NB4 (cell line): ENCODE measurements at regions not wholly inside any gene's neighbourhood (a gene's known extent, or its start where the extent isn't known, plus 50 kb on each side); places are given as distances from the start of the nearest gene placed in this dataset.

ENCODE experiments used
- DNase-seq: peaks from one replicate; pipeline ENCODE4 v3.0.0; 2010; ENCODE audit warnings: low read depth
- H3K4me3 ChIP-seq: one replicate; pipeline ENCODE4 v1.5.1; 2011; ENCODE audit warnings: mild to moderate bottlenecking, low read depth, low read length, moderate library complexity
- CTCF ChIP-seq: IDR thresholded peaks from one replicate; pipeline ENCODE4 v1.5.1; 2012; ENCODE audit warnings: low read depth, low read length
- MAX ChIP-seq: IDR thresholded peaks from 2 replicates; pipeline ENCODE4 v1.6.1; 2011; ENCODE audit warnings: low read depth, low read length
- MYC ChIP-seq: IDR thresholded peaks from 2 replicates; pipeline ENCODE4 v1.6.1; 2011; ENCODE audit warnings: low read depth, low read length
- POLR2A ChIP-seq: IDR thresholded peaks from 2 replicates; pipeline ENCODE4 v1.6.1; 2011; ENCODE audit warnings: mild to moderate bottlenecking; ENCODE audit not compliant: insufficient read length; ENCODE audit errors: extremely low read depth

GRCh38 chr6:19997104-19997503 is 159.9 kb downstream of the ID4 start:
- no peak for DNase-seq
- H3K4me3 ChIP-seq: no peak overlapping the region
- TF ChIP-seq MAX: no peak
- TF ChIP-seq POLR2A: no peak
- no peak for TF ChIP-seq CTCF
- TF ChIP-seq MYC: no peak

GRCh38 chr6:19998541-19998940 is 161.4 kb downstream of the ID4 start:
- DNase-seq: no peak
- TF ChIP-seq POLR2A (no peak), MAX (no peak), CTCF (no peak), MYC (no peak)
- no peak overlapping the region for H3K4me3 ChIP-seq

GRCh38 chr6:19999319-20000191 is 162.4 kb downstream of the ID4 start:
- no peak overlapping the region for H3K4me3 ChIP-seq
- TF ChIP-seq POLR2A: no peak
- TF ChIP-seq MAX: peak; percentile 29; the same call in 1 of the 2 replicates
- peak; percentile 84 for DNase-seq

- no peak for TF ChIP-seq MAX
- DNase-seq: no peak
- no peak overlapping the region for H3K4me3 ChIP-seq
Measured at GRCh38 chr6:20001286-20001685, 164.1 kb downstream of the ID4 start.

- no peak overlapping the region for H3K4me3 ChIP-seq
- no peak for DNase-seq
- TF ChIP-seq MAX (no peak), MYC (no peak), CTCF (no peak)
Measured at GRCh38 chr6:20006037-20006436, 168.9 kb downstream of the ID4 start.

GRCh38 chr6:20008131-20008530 is 171.0 kb downstream of the ID4 start:
- no peak overlapping the region for H3K4me3 ChIP-seq
- no peak for TF ChIP-seq POLR2A
- TF ChIP-seq MYC: no peak
- TF ChIP-seq MAX: no peak
- no peak for TF ChIP-seq CTCF
- DNase-seq: no peak
